Cerebellar cortex (tissue), 1 donor: ENCODE measurements at regions not wholly inside any gene's neighbourhood (a gene's known extent, or its start where the extent isn't known, plus 50 kb on each side); places are given as distances from the start of the nearest gene placed in this dataset.

Source experiments
- DNase-seq: peaks from one replicate; pipeline ENCODE4 v3.0.0-alpha.2; 2015; ENCODE audit warnings: low spot score

- DNase-seq: no peak
Measured at GRCh38 chr2:150977296-150977695, 284.4 kb downstream of the RBM43 start.

DNA sequence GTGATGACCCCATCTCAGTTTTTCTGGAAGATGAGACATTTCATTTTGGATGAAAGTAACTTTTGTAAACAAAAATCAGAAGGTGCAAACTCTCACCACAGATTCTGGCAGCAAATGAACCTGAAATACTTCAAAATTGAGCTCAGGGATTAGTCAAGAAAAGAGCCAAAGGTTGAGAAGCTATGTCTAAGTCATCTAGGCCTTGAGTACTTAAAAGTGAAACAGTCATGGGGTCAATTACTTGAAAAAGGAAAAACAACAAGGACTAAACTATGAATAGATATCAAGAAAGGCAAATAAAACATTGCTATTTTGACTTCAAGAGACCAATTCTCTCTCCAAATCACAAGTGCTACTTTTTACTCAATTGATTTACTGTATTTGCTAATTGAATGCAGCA, 285.1 kb downstream of the RBM43 start:
- no peak for DNase-seq

- DNase-seq: no peak
Measured at GRCh38 chr2:150974864-150975263, 286.8 kb downstream of the RBM43 start.

DNA sequence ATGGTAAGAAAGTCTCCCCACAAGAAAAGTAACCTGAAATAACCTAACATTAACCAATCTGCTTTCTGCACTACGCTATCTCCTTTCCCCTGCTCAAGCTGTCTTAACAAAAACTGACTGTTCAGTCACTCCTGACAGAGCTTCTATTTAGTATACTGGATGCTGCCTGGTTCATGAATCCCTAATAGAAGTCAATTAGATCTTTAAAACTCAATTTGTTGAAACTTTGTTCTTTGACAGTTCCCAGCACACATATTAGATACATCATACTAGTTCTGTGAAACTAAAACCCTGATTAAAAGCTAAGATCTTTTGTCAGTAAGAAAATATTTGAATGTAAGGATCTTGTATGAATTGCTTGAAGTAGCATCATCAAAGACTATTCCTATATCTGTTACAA, 287.4 kb downstream of the RBM43 start:
- DNase-seq: no peak

- no peak for DNase-seq
Measured at GRCh38 chr2:150971910-150972309, 289.8 kb downstream of the RBM43 start.

GRCh38 chr2:150963336-150963735, 298.3 kb downstream of the RBM43 start:
- no peak for DNase-seq

- DNase-seq: no peak
Measured at GRCh38 chr2:150955231-150955630, 306.4 kb downstream of the RBM43 start.

GRCh38 chr2:150946831-150947230, 314.8 kb downstream of the RBM43 start:
- DNase-seq: no peak

DNA sequence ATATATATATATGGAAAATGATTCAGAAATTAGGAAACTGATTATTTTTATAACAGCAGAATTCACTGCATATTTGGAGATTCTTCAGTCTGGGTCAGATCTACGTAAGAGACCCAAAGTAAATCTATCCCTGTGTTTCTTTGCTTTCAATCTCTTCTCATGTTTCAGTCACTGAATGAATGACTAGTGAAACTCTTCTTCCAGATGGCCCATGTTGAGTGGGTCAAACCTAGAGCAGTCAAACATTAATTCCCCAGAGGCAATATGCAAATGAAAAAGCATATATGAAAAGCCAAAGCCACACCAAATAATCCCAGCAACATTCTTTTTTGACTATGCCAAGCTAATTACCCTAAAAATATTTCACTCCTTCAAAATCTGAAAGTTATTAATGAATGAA, 317.3 kb downstream of the RBM43 start:
- DNase-seq: no peak

DNA sequence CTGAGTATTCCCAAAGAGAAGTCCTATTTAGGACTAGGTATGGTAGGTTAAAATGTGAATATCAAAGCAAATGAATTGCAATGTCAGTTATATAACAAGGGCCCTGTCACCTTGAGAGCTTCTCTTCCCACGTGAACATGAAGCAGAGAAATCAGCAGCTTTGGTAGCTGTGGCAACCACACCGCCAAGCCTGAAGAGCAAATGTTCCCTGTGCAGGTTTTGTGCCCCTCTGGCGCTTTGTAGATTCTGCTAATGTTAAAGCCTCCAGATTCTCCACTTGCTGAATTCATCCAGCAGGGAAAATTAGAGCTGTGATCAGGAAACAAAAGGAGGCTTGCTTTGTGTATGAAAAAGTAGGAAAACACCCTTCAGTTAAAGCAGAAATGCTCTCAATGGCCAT, 322.6 kb downstream of the RBM43 start:
- DNase-seq: no peak

DNA sequence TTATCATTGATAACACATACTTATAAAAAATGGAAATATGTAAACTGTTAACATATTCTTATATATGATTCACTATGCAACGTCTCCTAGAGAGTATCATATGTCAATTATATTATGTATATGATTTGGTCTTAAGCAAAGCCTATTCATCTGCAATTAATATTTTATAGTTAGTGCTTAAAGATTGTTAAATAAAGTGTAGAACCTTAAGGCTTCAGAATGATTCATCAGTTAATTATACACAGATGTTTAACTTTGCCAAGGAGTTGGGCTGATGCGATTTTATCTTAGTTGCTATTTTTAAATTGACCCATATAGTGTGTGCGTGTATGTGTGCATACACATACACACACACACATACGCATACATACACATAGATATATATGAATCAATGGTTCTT, 323.1 kb downstream of the RBM43 start:
- no peak for DNase-seq

GRCh38 chr2:150937030-150937429, 324.6 kb downstream of the RBM43 start:
- DNase-seq: no peak

DNA sequence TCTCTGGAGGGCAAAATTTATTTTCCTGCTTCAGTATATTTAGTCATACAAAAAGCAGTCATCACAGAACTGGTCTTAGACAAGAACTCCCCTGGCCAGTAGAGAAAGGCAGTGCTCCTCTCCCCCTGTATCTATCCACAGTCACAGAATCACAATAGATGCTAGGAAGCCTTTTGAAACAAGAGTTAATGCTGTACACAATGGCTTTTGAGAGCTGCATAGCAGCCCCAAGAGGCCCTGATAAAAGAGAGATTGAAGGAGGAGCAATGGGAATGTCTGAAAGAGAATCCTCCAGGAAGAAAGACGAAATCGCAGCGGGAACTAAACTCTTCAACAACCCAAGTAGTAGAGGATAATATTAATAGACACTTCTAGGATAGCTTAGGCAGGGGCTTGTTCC, 330.2 kb downstream of the RBM43 start:
- no peak for DNase-seq

GRCh38 chr2:150925611-150926010, 336.1 kb downstream of the RBM43 start:
- no peak for DNase-seq

DNA sequence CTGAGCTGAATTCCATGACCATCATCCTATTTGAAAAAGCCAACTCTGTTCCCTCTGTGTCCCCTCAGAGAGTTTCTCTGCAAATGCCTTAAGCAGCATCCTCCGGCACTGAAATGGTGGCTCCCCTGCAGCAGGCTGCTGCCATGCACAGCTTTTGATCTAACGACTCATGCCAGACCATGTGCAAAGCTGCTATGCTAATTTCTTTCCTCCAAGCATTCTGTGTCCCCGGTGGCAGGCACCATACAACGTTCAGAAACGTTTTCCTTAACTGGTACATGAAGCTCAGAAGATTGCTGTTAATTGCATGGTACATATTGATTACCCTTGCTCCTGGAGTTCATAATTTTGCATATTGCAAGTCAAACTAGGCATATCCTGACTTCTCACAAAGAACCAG, 336.8 kb downstream of the RBM43 start:
- no peak for DNase-seq

GRCh38 chr2:150919901-150920300, 341.8 kb downstream of the RBM43 start:
- DNase-seq: no peak

DNA sequence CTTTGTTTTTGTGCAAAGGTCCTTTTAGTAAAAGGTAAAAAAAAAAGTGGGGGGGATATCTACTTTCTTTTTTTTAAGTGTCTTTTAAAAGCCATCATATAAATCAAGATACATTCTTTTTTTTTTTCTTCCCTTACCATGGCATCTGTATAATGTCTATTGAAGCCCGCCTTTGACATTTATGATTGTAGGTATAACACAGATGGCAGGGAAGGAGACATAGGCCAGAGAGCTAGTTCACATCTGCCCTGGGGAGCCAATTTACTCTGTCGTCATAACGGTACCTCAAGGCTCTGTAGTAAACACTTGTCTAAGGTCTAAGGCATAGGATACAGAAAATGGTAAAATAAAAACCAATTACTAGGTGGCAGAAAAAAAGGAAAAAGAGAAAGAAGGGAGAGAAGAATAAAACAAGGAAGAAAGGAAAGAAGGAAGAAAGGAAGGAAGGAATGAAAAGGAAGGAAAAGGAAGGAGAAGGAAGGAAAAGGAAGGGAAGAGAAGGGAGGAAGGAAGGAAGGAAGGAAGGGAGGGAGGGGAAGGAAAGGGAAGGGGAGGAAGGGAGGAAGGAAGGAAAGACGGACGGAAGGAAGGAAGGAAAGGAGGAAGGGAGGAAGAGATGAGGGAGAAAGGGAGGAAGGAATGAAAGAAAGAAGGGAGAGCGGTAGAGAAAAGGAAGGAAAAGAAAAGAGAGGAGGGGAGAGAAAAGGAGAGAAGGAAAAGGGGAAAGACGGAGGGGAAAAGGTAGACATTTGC, 343.5 kb downstream of the RBM43 start:
- DNase-seq: no peak

GRCh38 chr2:150916467-150917396, 344.9 kb downstream of the RBM43 start:
- no peak for DNase-seq

GRCh38 chr2:150911766-150912280, 349.8 kb downstream of the RBM43 start:
- no peak for DNase-seq

DNA sequence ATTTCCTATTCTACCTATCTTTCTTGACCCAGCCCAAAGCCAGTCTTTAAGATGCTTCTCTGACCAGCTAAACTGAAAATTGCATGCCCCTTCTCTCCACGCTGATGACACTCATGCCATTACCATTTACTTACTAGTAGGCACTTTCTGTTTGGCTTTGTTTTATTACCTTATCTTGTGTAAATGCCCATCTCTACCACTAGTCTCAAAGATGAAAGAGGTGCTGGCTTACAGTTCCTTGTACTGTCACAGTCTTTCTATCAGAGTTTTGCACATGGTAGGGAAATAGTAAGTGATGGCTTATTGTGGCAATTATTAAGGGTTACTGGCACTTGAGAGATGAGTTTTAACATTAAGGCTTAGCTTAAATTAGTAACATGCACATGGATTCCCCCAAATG, 352.1 kb downstream of the RBM43 start:
- no peak for DNase-seq

DNA sequence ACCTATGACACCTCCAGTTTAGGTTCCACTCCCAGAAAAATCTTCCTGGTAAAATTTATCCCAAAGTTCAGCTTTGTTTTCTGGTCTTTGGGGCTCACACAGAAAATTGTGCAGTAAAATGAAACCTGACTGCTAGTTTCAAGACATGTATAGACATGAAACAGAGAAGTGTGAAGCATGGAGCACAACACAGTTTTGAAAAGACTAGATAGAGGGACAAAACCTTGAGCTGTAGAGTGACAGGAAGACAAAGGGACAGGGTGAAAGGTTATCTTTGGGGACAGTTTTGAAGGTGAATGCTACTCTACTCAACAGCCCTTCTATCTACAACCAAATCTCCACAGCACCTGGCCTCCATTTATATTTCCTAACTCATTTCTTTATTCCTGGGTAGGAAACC, 352.6 kb downstream of the RBM43 start:
- no peak for DNase-seq

- no peak for DNase-seq
Measured at GRCh38 chr2:150907466-150907865, 354.2 kb downstream of the RBM43 start.

GRCh38 chr2:150903461-150903860, 358.2 kb downstream of the RBM43 start:
- no peak for DNase-seq
